K562 (cell line): ENCODE measurements at regions not wholly inside any gene's neighbourhood (a gene's known extent, or its start where the extent isn't known, plus 50 kb on each side); places are given as distances from the start of the nearest gene placed in this dataset.
A peak's percentile ranks its signal among the peaks of the same experiment; 100 is the strongest.

Experiments
- ATAC-seq: fragments of 200-7000 bp; cut with Tn5 transposase; 3 replicates; pipeline ENCODE4 v1.9.1; 2020; ENCODE audit warnings: moderate library complexity
- BruUV-seq: library from RNA; stranded (reverse); fragments of 400-500 nt; replicated peaks from 2 replicates; lab custom pipeline; 2021; lab: Mats Ljungman, UMichigan
- CTCF ChIA-PET: fragments of 300-600 bp; formaldehyde crosslinking; extraction: SDS; loops from one replicate; lab custom pipeline; 2021; ENCODE audit warnings: low intra/inter-chr PET ratio; lab: Yijun Ruan, JAX
- POLR2A ChIA-PET: fragments of 300-600, 350-650 bp; sonication (Branson Sonifier 250); formaldehyde crosslinking; extraction: SDS; loops from one replicate; lab custom pipeline; 2021; ENCODE audit warnings: antibody characterized with exemption, inconsistent platforms; lab: Yijun Ruan, JAX
- DNase-seq, 4 experiments: peaks; one replicate each; pipeline versions ENCODE4 v3.0.0 to v3.0.0-alpha.2; 2011 to 2018; ENCODE audit warnings: low spot score in 3 of 4, mixed read lengths in 3 of 4; ENCODE audit errors: extremely low read depth in 1 of 4
- FAIRE-seq: peaks from 2 replicates; lab custom pipeline; 2011; peaks lifted over from hg19 to GRCh38; lab: Jason Lieb, UNC
- H2AFZ ChIP-seq: 2 replicates; pipeline ENCODE4 v1.6.0; 2011; ENCODE audit warnings: low read depth, low read length, control low read depth, inconsistent platforms
- H3K27ac ChIP-seq: fragments of 200-600 bp; 3 replicates; pipeline ENCODE4 v1.8.0; 2011; ENCODE audit warnings: low read depth, mild to moderate bottlenecking, control low read depth, inconsistent platforms, low read length, moderate library complexity, mixed read lengths; ENCODE audit errors: extremely low read depth
- H3K27me3 ChIP-seq, 2 experiments: fragments of 300-600 bp in 1 of 2; 2 replicates in 1 of 2; 3 replicates in 1 of 2; pipeline versions ENCODE4 v1.6.0 to v1.8.0; 2011; ENCODE audit warnings: inconsistent platforms in 2 of 2, low read length in 2 of 2, mild to moderate bottlenecking in 1 of 2, mixed read lengths in 1 of 2, moderate library complexity in 1 of 2; ENCODE audit not compliant: control insufficient read depth in 2 of 2, insufficient read depth in 2 of 2
- H3K36me3 ChIP-seq: fragments of 300-600 bp; 3 replicates; pipeline ENCODE4 v1.8.0; 2011; ENCODE audit warnings: mild to moderate bottlenecking, low read length, inconsistent platforms; ENCODE audit not compliant: control insufficient read depth, insufficient read depth
- H3K4me1 ChIP-seq, 2 experiments: fragments of 200-600 bp in 1 of 2; replicated peaks in 1 of 2; 2 replicates in 1 of 2; 3 replicates in 1 of 2; pipeline versions ENCODE4 v1.5.1 to v1.8.0; 2011; ENCODE audit warnings: inconsistent platforms in 2 of 2, low read length in 2 of 2, mild to moderate bottlenecking in 1 of 2, mixed read lengths in 1 of 2, moderate library complexity in 1 of 2; ENCODE audit not compliant: control insufficient read depth in 2 of 2, insufficient read depth in 2 of 2
- H3K4me2 ChIP-seq: 2 replicates; pipeline ENCODE4 v1.6.1; 2011; ENCODE audit warnings: low read length, control low read depth, inconsistent platforms, mixed read lengths; ENCODE audit not compliant: insufficient read depth
- H3K4me3 ChIP-seq: fragments of 200-600 bp; sonication (generic), shearing (Covaris generic); 2 replicates; pipeline ENCODE4 v1.5.1; 2016; ENCODE audit warnings: control low read depth, inconsistent platforms
- H3K79me2 ChIP-seq: fragments of 200-600 bp; 3 replicates; pipeline ENCODE4 v1.8.0; 2011; ENCODE audit warnings: low read length, inconsistent platforms; ENCODE audit not compliant: control insufficient read depth, insufficient read depth
- H3K9ac ChIP-seq, 2 experiments: 2 replicates each; pipeline versions ENCODE4 v1.6.0 to v1.6.1; 2011; ENCODE audit warnings: low read depth in 2 of 2, low read length in 2 of 2, control low read depth in 1 of 2, inconsistent platforms in 1 of 2, mild to moderate bottlenecking in 1 of 2, mixed read lengths in 1 of 2; ENCODE audit not compliant: insufficient read depth in 1 of 2
- H3K9me1 ChIP-seq: one replicate; pipeline ENCODE4 v1.6.0; 2011; ENCODE audit warnings: inconsistent platforms, mild to moderate bottlenecking, low read length, moderate library complexity; ENCODE audit not compliant: control insufficient read depth, insufficient read depth
- H3K9me3 ChIP-seq: replicated peaks from 2 replicates; pipeline ENCODE4 v1.5.1; 2011; ENCODE audit warnings: low read depth, low read length, inconsistent platforms; ENCODE audit not compliant: control insufficient read depth, insufficient read depth
- H4K20me1 ChIP-seq: replicated peaks from 2 replicates; pipeline ENCODE4 v1.6.1; 2011; ENCODE audit warnings: low read length, inconsistent platforms, mixed read lengths; ENCODE audit not compliant: control insufficient read depth, insufficient read depth
- CHD1 ChIP-seq: fragments of 200-600 bp; sonication (generic); IDR thresholded peaks from one replicate; pipeline ENCODE4 v1.6.1; 2012; ENCODE audit warnings: mild to moderate bottlenecking, moderate library complexity, low read length, inconsistent platforms
- HMG20A ChIP-seq: fragments of 450-650 bp; formaldehyde crosslinking; conservative IDR thresholded peaks from 2 replicates; pipeline ENCODE4 v1.4.0; 2020; ENCODE audit warnings: mild to moderate bottlenecking, mixed read lengths
- MCM3 ChIP-seq: fragments of 450-650 bp; IDR thresholded peaks from 2 replicates; pipeline ENCODE4 v1.6.1; 2016
- STAG1 ChIP-seq: sonication (generic); formaldehyde crosslinking; IDR thresholded peaks from 2 replicates; pipeline ENCODE4 v1.5.0; 2020; ENCODE audit warnings: missing genetic modification reagents, borderline replicate concordance
- ZNF740 ChIP-seq, 3 experiments: fragments of 200-800 bp in 1 of 3; sonication (Bioruptor generic) in 1 of 3; sonication (generic) in 1 of 3; formaldehyde crosslinking in 1 of 3; IDR thresholded peaks; 2 replicates each; pipeline versions ENCODE4 v1.6.1 to v1.8.0; 2016 to 2022; ENCODE audit warnings: mild to moderate bottlenecking in 2 of 3, missing compliant biosample characterization in 2 of 3, missing genetic modification characterization in 2 of 3, missing genetic modification reagents in 1 of 3
- WGBS: fragments of 100-300 bp; shearing (Covaris generic); methylation state at CpG from one replicate; pipeline ENCODE4 v1.1.6; 2016; ENCODE audit warnings: low coverage, mixed read lengths; ENCODE audit not compliant: insufficient coverage; ENCODE audit errors: missing lambda C conversion rate; 5-methylcytosine and 5-hydroxymethylcytosine counted together
- in situ Hi-C: fragments of 300-500 bp; cut with MboI; formaldehyde crosslinking; loops from 4 replicates; pipeline ENCODE4 v1.15.0; 2018; ENCODE audit warnings: inconsistent platforms, mixed read lengths
- intact Hi-C: fragments of 100-400 bp; cut with micrococcal nuclease; formaldehyde crosslinking; loops from 2 replicates; pipeline ENCODE4 v1.14.2; 2022

- TF ChIP-seq STAG1, result no peak
These were observed 1172.4 kb downstream of the BRINP3 start (continued) for GRCh38 chr1:189305279-189305678.

- 0% methylated on average over 2 of the region's 2 CpGs for WGBS
- intact Hi-C loops, result no loop called here
These were observed 1165.7 kb downstream of the BRINP3 start for GRCh38 chr1:189311915-189312314.

More at GRCh38 chr1:189311915-189312314, 1165.7 kb downstream of the BRINP3 start:
- in situ Hi-C loops, result no loop called here
- no peak for FAIRE-seq
- no TSS peak for BruUV-seq
- Histone ChIP-seq H2AFZ (0 out of 2 replicates have a peak overlapping the region, but pooled peaks have one; percentile 6), H3K9ac (no peak overlapping the region), H3K9me3 (no peaks in the 10 kb centered on the region), H3K27me3 (no peaks in the 10 kb centered on the region), H4K20me1 (no peaks in the 10 kb centered on the region), H3K9me1 (no peaks in the 10 kb centered on the region), H3K79me2 (no peaks in the 10 kb centered on the region), H3K4me3 (no peak overlapping the region), H3K4me1 (no peaks in the 10 kb centered on the region; a peak in 1 of 5 replicates)
- DNase-seq, result peak in 1 of 4 experiments; percentile 9
- peak; percentile 64 for ATAC-seq
- TF ChIP-seq MCM3 (no peak), CHD1 (no peak), ZNF740 (CRISPR knock-in tag; IDR thresholded peaks at IDR 0.05) (no peak), ZNF740 (tag; IDR thresholded peaks at IDR 0.05) (no peak), HMG20A (CRISPR knock-in tag) (no peak)
- TF ChIP-seq, all 486 proteins: peak for 0
- CTCF ChIA-PET, result no interaction called here
- peak overlapping the region; percentile 64; the same call in 1 of the 3 replicates for H3K27ac ChIP-seq
- POLR2A ChIA-PET, result interaction anchor here (0.7 kb wide), 1 partner anchor 26 kb away, joined by 3 read pairs; no protein-coding TSS in a partner anchor
- no peaks in the 10 kb centered on the region for H3K36me3 ChIP-seq
- no peak overlapping the region for H3K4me2 ChIP-seq
